Inflammatory macrophage (primary cell): ENCODE measurements at regions not wholly inside any gene's neighbourhood (a gene's known extent, or its start where the extent isn't known, plus 50 kb on each side); places are given as distances from the start of the nearest gene placed in this dataset.
"Not testable (repeated sequence)": the region's sequence is repeated elsewhere in the genome, so short reads cannot be mapped to it uniquely, and the experiment has no call there.

Source experiments
- DNase-seq, 2 donors: peaks; one replicate each; pipeline ENCODE4 v3.0.0-alpha.2; 2020 to 2022

GRCh38 chr4:101669832-101670188 is 120.7 kb upstream of the BANK1 start:
- no peak for DNase-seq

- no peak for DNase-seq
Observed at GRCh38 chr4:101669138-101669831, 121.2 kb upstream of the BANK1 start.

- no peak for DNase-seq
Observed at GRCh38 chr4:101667348-101667747, 123.2 kb upstream of the BANK1 start.

GRCh38 chr4:101660607-101661006 is 129.9 kb upstream of the BANK1 start:
- DNase-seq = no peak

- DNase-seq = no peak
Observed at GRCh38 chr4:101655857-101656256, 134.7 kb upstream of the BANK1 start.

- no peak for DNase-seq
Observed at GRCh38 chr4:101655005-101655404, 135.5 kb upstream of the BANK1 start.

GRCh38 chr4:101651778-101652177 is 138.8 kb upstream of the BANK1 start:
- no peak for DNase-seq

GRCh38 chr4:101649790-101650515 is 140.6 kb upstream of the BANK1 start:
- no peak for DNase-seq

- DNase-seq = no peak
Observed at GRCh38 chr4:101647710-101648034, 142.9 kb upstream of the BANK1 start.

- no peak for DNase-seq
Observed at GRCh38 chr4:101644516-101644915, 146.0 kb upstream of the BANK1 start.

GRCh38 chr4:101643186-101643837 is 147.2 kb upstream of the BANK1 start:
- DNase-seq = peak in 1 of 2 donors; percentile 1

GRCh38 chr4:101632766-101633165 is 157.8 kb upstream of the BANK1 start:
- DNase-seq = peak in 1 of 2 donors; percentile 1

- DNase-seq = no peak
Observed at GRCh38 chr4:101630319-101630986, 160.1 kb upstream of the BANK1 start.

GRCh38 chr4:101621120-101621519 is 169.4 kb upstream of the BANK1 start:
- DNase-seq = no peak

GRCh38 chr4:101615652-101616051 is 174.9 kb upstream of the BANK1 start:
- DNase-seq = no peak

- not testable (repeated sequence) for DNase-seq
Observed at GRCh38 chr4:101606989-101607388, 183.5 kb upstream of the BANK1 start.

- DNase-seq = no peak
Observed at GRCh38 chr4:101604976-101605375, 185.6 kb upstream of the BANK1 start.

GRCh38 chr4:101600287-101600686 is 190.2 kb upstream of the BANK1 start:
- DNase-seq = no peak

GRCh38 chr4:101599620-101600019 is 190.9 kb upstream of the BANK1 start:
- peak; percentile 50 to 53 for DNase-seq

- peak; percentile 57 to 70 for DNase-seq
Observed at GRCh38 chr4:101596781-101597552, 193.6 kb upstream of the BANK1 start.

- DNase-seq = no peak
Observed at GRCh38 chr4:101594588-101594987, 195.9 kb upstream of the BANK1 start.

- peak; percentile 21 to 22 for DNase-seq
Observed at GRCh38 chr4:101593666-101594065, 196.9 kb upstream of the BANK1 start.

- DNase-seq = no peak
Observed at GRCh38 chr4:101584306-101584705, 206.2 kb upstream of the BANK1 start.
